IPS-18c (cell line): ENCODE measurements at regions not wholly inside any gene's neighbourhood (a gene's known extent, or its start where the extent isn't known, plus 50 kb on each side); places are given as distances from the start of the nearest gene placed in this dataset.

Source experiments
- H3K4me3 ChIP-seq: 2 replicates; pipeline ENCODE4 v1.7.0; 2013; ENCODE audit warnings: low read depth, mild to moderate bottlenecking, low read length, moderate library complexity; ENCODE audit not compliant: insufficient read depth
- H3K9me3 ChIP-seq: one replicate; pipeline ENCODE4 v1.6.1; 2013; ENCODE audit warnings: mild to moderate bottlenecking, low read length, moderate library complexity; ENCODE audit not compliant: control insufficient read depth, insufficient read depth

GRCh38 chr12:24488091-24488596 is 460.8 kb downstream of the BCAT1 start:
- no peaks in the 10 kb centered on the region for H3K9me3 ChIP-seq
- no peak overlapping the region for H3K4me3 ChIP-seq

GRCh38 chr12:24487606-24488005 is 461.3 kb downstream of the BCAT1 start:
- no peaks in the 10 kb centered on the region for H3K9me3 ChIP-seq
- no peak overlapping the region for H3K4me3 ChIP-seq

GRCh38 chr12:24483732-24484131 is 465.2 kb downstream of the BCAT1 start:
- H3K4me3 ChIP-seq: no peak overlapping the region
- H3K9me3 ChIP-seq: no peaks in the 10 kb centered on the region

GRCh38 chr12:24482882-24483604 is 465.9 kb downstream of the BCAT1 start:
- Histone ChIP-seq H3K4me3 (no peak overlapping the region), H3K9me3 (no peaks in the 10 kb centered on the region)

- Histone ChIP-seq H3K4me3 (no peak overlapping the region), H3K9me3 (no peaks in the 10 kb centered on the region)
Observed at GRCh38 chr12:24482044-24482443, 466.9 kb downstream of the BCAT1 start.

GRCh38 chr12:24480766-24481449 is 468.0 kb downstream of the BCAT1 start:
- H3K4me3 ChIP-seq: no peak overlapping the region
- H3K9me3 ChIP-seq: no peaks in the 10 kb centered on the region

GRCh38 chr12:24479131-24479530 is 469.8 kb downstream of the BCAT1 start:
- H3K4me3 ChIP-seq: no peak overlapping the region
- no peaks in the 10 kb centered on the region for H3K9me3 ChIP-seq

GRCh38 chr12:24478254-24478653 is 470.6 kb downstream of the BCAT1 start:
- Histone ChIP-seq H3K9me3 (no peaks in the 10 kb centered on the region), H3K4me3 (no peak overlapping the region)

GRCh38 chr12:24476310-24476709 is 472.6 kb downstream of the BCAT1 start:
- Histone ChIP-seq H3K9me3 (no peaks in the 10 kb centered on the region), H3K4me3 (no peak overlapping the region)

- Histone ChIP-seq H3K9me3 (no peaks in the 10 kb centered on the region), H3K4me3 (no peak overlapping the region)
Observed at GRCh38 chr12:24475337-24475736, 473.6 kb downstream of the BCAT1 start.

- H3K9me3 ChIP-seq: no peaks in the 10 kb centered on the region
- no peak overlapping the region for H3K4me3 ChIP-seq
Observed at GRCh38 chr12:24473097-24473496, 475.8 kb downstream of the BCAT1 start.

- H3K9me3 ChIP-seq: no peaks in the 10 kb centered on the region
- no peak overlapping the region for H3K4me3 ChIP-seq
Observed at GRCh38 chr12:24470050-24470449, 478.9 kb downstream of the BCAT1 start.

- no peak overlapping the region for H3K4me3 ChIP-seq
Observed at GRCh38 chr12:24469089-24469488, 479.8 kb downstream of the BCAT1 start.

GRCh38 chr12:24467226-24467625 is 481.7 kb downstream of the BCAT1 start:
- H3K9me3 ChIP-seq: no peaks in the 10 kb centered on the region
- H3K4me3 ChIP-seq: no peak overlapping the region

More at GRCh38 chr12:24469089-24469488, 479.8 kb downstream of the BCAT1 start:
- H3K9me3 ChIP-seq: no peaks in the 10 kb centered on the region

- H3K4me3 ChIP-seq: no peak overlapping the region
- H3K9me3 ChIP-seq: no peaks in the 10 kb centered on the region
Observed at GRCh38 chr12:24463375-24463774, 485.5 kb downstream of the BCAT1 start.

GRCh38 chr12:24462946-24463345 is 486.0 kb downstream of the BCAT1 start:
- no peak overlapping the region for H3K4me3 ChIP-seq
- H3K9me3 ChIP-seq: no peaks in the 10 kb centered on the region

GRCh38 chr12:24460506-24460905 is 488.4 kb downstream of the BCAT1 start:
- no peaks in the 10 kb centered on the region for H3K9me3 ChIP-seq
- no peak overlapping the region for H3K4me3 ChIP-seq

- H3K9me3 ChIP-seq: no peaks in the 10 kb centered on the region
Observed at GRCh38 chr12:24460099-24460498, 488.8 kb downstream of the BCAT1 start.

More at GRCh38 chr12:24460099-24460498, 488.8 kb downstream of the BCAT1 start:
- H3K4me3 ChIP-seq: no peak overlapping the region
